Glomerular endothelial cell (primary cell): ENCODE measurements at regions not wholly inside any gene's neighbourhood (a gene's known extent, or its start where the extent isn't known, plus 50 kb on each side); places are given as distances from the start of the nearest gene placed in this dataset.

ENCODE experiments used
- DNase-seq: peaks from one replicate; pipeline ENCODE4 v3.0.0-alpha.2; 2011; ENCODE audit warnings: low read depth, low spot score; ENCODE audit errors: extremely low read depth

- DNase-seq, result no peak
These were observed 78.0 kb upstream of the TNFSF18 start for GRCh38 chr1:173128742-173129141.

- no peak for DNase-seq
These were observed 76.9 kb upstream of the TNFSF18 start for GRCh38 chr1:173127369-173128307.

GRCh38 chr1:173126421-173126820, 75.7 kb upstream of the TNFSF18 start:
- DNase-seq, result no peak

- DNase-seq, result no peak
These were observed 72.5 kb upstream of the TNFSF18 start for GRCh38 chr1:173122958-173123852.

- DNase-seq, result no peak
These were observed 71.7 kb upstream of the TNFSF18 start for GRCh38 chr1:173122344-173122935.

GRCh38 chr1:173118404-173118803, 67.7 kb upstream of the TNFSF18 start:
- no peak for DNase-seq

GRCh38 chr1:173117761-173118160, 67.0 kb upstream of the TNFSF18 start:
- no peak for DNase-seq

- DNase-seq, result no peak
These were observed 66.4 kb upstream of the TNFSF18 start for GRCh38 chr1:173117108-173117633.

GRCh38 chr1:173114346-173114745, 63.6 kb upstream of the TNFSF18 start:
- DNase-seq, result no peak

GRCh38 chr1:173113015-173113741, 62.4 kb upstream of the TNFSF18 start:
- DNase-seq, result no peak

GRCh38 chr1:173112129-173112528, 61.4 kb upstream of the TNFSF18 start:
- peak; percentile 36 for DNase-seq

GRCh38 chr1:173107696-173108095, 57.0 kb upstream of the TNFSF18 start:
- no peak for DNase-seq

GRCh38 chr1:173103006-173103405, 52.3 kb upstream of the TNFSF18 start:
- no peak for DNase-seq

GRCh38 chr1:173101589-173101988, 50.8 kb upstream of the TNFSF18 start:
- DNase-seq, result no peak

GRCh38 chr1:173100476-173101107, 49.9 kb upstream of the TNFSF18 start:
- DNase-seq, result no peak
